ENCODE measurements at regions not wholly inside any gene's neighbourhood (a gene's known extent, or its start where the extent isn't known, plus 50 kb on each side); places are given as distances from the start of the nearest gene placed in this dataset.

GRCh38 chr6:93675856-93676417 lies 256.6 kb upstream of the EPHA7 start:
- TF ChIP-seq CTCF (IDR thresholded peaks at IDR 0.05; ENCODE audit: insufficient read depth, low read depth, low read length) (no peak), EZH2 (IDR thresholded peaks at IDR 0.05; ENCODE audit: insufficient read depth, low read length) (no peak)

Measured in astrocyte (in vitro differentiated cells and primary cell).